Neural progenitor cell (in vitro differentiated cells): ENCODE measurements at regions not wholly inside any gene's neighbourhood (a gene's known extent, or its start where the extent isn't known, plus 50 kb on each side); places are given as distances from the start of the nearest gene placed in this dataset.

Experiments
- EZH2phosphoT487 ChIP-seq: fragments of 200-600 bp; sonication (generic); IDR thresholded peaks from 2 replicates; pipeline ENCODE4 v1.6.1; 2017; ENCODE audit warnings: antibody characterized with exemption
- TF ChIP-seq, protein P1 (sequence below): fragments of 200-600 bp; sonication (generic); IDR thresholded peaks from 2 replicates; pipeline ENCODE4 v1.5.1; 2017; ENCODE audit warnings: antibody characterized with exemption, mild to moderate bottlenecking

DNA sequence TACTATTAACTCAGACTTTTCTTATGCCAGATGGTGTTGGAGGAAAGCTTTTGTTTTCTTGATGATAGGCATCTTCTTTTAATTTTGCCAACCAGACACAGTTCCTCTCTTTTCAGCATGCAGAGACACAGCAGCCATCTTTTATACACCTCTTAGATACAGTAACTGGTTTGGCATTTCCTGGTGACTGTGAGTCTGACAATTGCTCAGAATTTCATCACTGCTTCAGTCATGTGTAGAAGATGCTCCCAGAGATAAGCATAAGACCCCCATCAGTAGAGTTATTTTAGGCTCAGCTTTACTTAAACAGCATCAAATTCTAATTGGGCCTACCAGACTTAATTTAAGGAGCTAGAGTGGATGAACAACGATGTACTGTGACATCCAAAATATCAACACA lies 779.0 kb downstream of the SQOR start:
- TF ChIP-seq, protein P1, sequence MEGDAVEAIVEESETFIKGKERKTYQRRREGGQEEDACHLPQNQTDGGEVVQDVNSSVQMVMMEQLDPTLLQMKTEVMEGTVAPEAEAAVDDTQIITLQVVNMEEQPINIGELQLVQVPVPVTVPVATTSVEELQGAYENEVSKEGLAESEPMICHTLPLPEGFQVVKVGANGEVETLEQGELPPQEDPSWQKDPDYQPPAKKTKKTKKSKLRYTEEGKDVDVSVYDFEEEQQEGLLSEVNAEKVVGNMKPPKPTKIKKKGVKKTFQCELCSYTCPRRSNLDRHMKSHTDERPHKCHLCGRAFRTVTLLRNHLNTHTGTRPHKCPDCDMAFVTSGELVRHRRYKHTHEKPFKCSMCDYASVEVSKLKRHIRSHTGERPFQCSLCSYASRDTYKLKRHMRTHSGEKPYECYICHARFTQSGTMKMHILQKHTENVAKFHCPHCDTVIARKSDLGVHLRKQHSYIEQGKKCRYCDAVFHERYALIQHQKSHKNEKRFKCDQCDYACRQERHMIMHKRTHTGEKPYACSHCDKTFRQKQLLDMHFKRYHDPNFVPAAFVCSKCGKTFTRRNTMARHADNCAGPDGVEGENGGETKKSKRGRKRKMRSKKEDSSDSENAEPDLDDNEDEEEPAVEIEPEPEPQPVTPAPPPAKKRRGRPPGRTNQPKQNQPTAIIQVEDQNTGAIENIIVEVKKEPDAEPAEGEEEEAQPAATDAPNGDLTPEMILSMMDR = no peak
- no peak for TF ChIP-seq EZH2phosphoT487
